HCT116 (cell line): ENCODE measurements at regions not wholly inside any gene's neighbourhood (a gene's known extent, or its start where the extent isn't known, plus 50 kb on each side); places are given as distances from the start of the nearest gene placed in this dataset.

Experiments used
- CEBPB ChIP-seq: IDR thresholded peaks from 2 replicates; pipeline ENCODE4 v1.6.1; 2012; ENCODE audit warnings: low read depth
- CTCF ChIP-seq, 3 experiments: fragments of 200-600 bp in 1 of 3; sonication (generic) in 1 of 3; IDR thresholded peaks in 2 of 3; conservative IDR thresholded peaks in 1 of 3; 2 replicates each; pipeline ENCODE4 v1.5.1; 2012 to 2017; ENCODE audit warnings: low read depth in 2 of 3, low read length in 2 of 3, antibody characterized with exemption in 1 of 3, borderline replicate concordance in 1 of 3, control low read depth in 1 of 3, mild to moderate bottlenecking in 1 of 3, mixed read lengths in 1 of 3, mixed run types in 1 of 3, moderate library complexity in 1 of 3; ENCODE audit not compliant: insufficient read depth in 1 of 3
- EZH2phosphoT487 ChIP-seq: fragments of 200-600 bp; IDR thresholded peaks from 2 replicates; pipeline ENCODE4 v1.6.1; 2018; ENCODE audit warnings: antibody characterized with exemption, borderline replicate concordance
- POLR2A ChIP-seq: IDR thresholded peaks from 2 replicates; pipeline ENCODE4 v1.7.0; 2011; ENCODE audit warnings: borderline replicate concordance; ENCODE audit not compliant: insufficient read depth, insufficient read length; ENCODE audit errors: extremely low read depth
- POLR2AphosphoS5 ChIP-seq: IDR thresholded peaks from 2 replicates; pipeline ENCODE4 v1.6.1; 2011; ENCODE audit warnings: mild to moderate bottlenecking, low read depth, low read length, moderate library complexity
- RAD21 ChIP-seq: IDR thresholded peaks from 2 replicates; pipeline ENCODE4 v1.6.1; 2012; ENCODE audit warnings: low read depth, mild to moderate bottlenecking
- REST ChIP-seq: IDR thresholded peaks from 2 replicates; pipeline ENCODE4 v1.6.1; 2012; ENCODE audit warnings: low read depth
- SP1 ChIP-seq: IDR thresholded peaks from 2 replicates; pipeline ENCODE4 v1.6.1; 2012; ENCODE audit warnings: low read depth
- SRF ChIP-seq: IDR thresholded peaks from 2 replicates; pipeline ENCODE4 v1.6.1; 2012; ENCODE audit warnings: low read depth
- YY1 ChIP-seq: IDR thresholded peaks from 2 replicates; pipeline ENCODE4 v1.6.1; 2011; ENCODE audit warnings: low read length, low read depth, moderate library complexity, mild to moderate bottlenecking; ENCODE audit not compliant: insufficient replicate concordance; ENCODE audit errors: extremely low read depth
- ZFX ChIP-seq: fragments of 450-650 bp; IDR thresholded peaks from 2 replicates; pipeline ENCODE4 v1.6.1; 2017
- ZNF274 ChIP-seq: fragments of 200-500 bp; sonication (Bioruptor generic); IDR thresholded peaks from 2 replicates; pipeline ENCODE4 v1.6.1; 2014; ENCODE audit warnings: mild to moderate bottlenecking, low read depth, low read length, inconsistent platforms

DNA sequence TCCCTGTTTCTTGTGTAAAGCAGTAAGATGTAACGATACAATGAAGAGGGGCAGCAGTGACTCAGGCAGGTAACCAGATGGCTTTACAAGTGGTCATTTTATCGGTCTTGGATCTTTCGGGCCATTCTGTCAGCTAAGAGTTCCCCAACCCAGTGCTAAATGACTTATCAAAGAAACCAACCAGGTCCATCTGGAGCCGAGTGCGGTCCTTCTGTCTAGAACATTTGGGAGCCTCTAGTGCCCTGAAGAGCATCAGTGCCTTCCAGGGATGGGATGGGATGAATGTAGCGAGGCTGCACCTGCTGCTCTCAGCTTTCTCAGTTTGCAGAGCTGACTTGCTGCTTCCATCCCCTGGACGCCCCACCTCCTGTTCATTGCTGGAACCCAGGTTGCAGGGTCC, 131.7 kb upstream of the AGBL1 start:
- TF ChIP-seq CTCF (IDR thresholded peaks at IDR 0.05 in 2 of 3, conservative IDR thresholded peaks at IDR 0.05 in 1 of 3; ENCODE audit: borderline replicate concordance in 1 of 3, insufficient read depth in 1 of 3, low read depth in 2 of 3, low read length in 2 of 3) (no peak), EZH2phosphoT487 (no peak), ZFX (no peak), POLR2A (no peak), POLR2AphosphoS5 (no peak), RAD21 (no peak), YY1 (no peak), SP1 (no peak), REST (no peak), CEBPB (no peak), SRF (no peak), ZNF274 (no peak)
